HG02798 (cell line): ENCODE measurements at regions not wholly inside any gene's neighbourhood (a gene's known extent, or its start where the extent isn't known, plus 50 kb on each side); places are given as distances from the start of the nearest gene placed in this dataset.

Source experiments
- ATAC-seq: cut with Tn5 transposase; IDR thresholded peaks from one replicate; pipeline ENCODE4 v1.9.1; 2021; ENCODE audit warnings: mild to moderate bottlenecking; ENCODE audit not compliant: unreplicated experiment, poor library complexity

- no peak for ATAC-seq
Observed at GRCh38 chr3:44179246-44179645, 62.4 kb upstream of the TOPAZ1 start.

DNA sequence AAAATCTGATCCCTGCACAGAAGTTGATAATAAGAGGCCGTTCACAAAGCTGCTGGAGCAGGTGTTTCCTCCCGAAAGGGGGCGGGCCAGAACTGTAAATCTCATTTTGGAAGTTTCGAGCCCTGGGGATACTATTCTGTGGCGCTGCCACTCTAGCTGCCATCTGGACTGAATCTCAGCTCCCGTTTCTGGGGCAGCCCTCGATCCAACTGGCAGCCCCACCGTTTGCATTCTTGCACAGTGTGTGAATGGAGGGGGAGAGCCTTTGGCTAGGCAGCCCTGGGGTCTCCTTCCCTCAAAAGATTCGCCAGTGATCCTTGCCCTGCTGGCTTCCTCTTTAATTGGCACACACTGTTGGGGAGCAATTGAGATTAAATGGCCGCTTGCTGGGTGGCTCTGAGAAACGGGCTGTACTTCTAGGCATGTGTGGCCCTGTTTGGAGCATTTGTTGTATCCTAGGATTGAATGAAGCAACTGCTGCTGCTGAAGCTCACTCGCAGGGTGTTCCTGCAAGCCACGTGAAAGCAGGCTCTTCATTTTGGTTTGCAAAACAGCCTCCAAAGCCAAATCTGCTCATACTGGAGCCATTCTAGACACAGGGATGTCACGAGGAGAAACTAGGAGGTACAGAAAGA lies 57.2 kb upstream of the TOPAZ1 start:
- ATAC-seq = no peak

GRCh38 chr3:44185396-44185915 lies 56.2 kb upstream of the TOPAZ1 start:
- no peak for ATAC-seq

GRCh38 chr3:44186111-44186672 lies 55.5 kb upstream of the TOPAZ1 start:
- no peak for ATAC-seq

DNA sequence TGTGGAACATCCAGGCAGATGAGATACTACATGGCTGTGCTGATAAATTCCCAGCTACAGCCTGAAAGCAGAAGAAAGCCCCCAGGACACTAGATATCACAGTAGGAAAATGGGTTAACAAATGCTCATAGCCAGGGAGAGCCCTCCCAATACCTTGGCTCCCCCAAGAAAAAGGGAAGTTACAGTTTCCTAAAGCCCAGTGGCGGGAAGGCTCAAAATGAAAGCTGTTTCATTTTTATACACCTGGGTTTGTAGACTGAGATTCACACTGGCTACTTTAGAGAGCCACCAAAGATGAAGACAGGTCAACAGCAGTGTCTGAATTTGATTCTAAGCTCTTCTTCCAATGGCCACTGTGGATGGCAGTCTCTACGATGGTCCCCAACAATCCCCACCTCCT lies 55.0 kb upstream of the TOPAZ1 start:
- no peak for ATAC-seq
